ENCODE measurements at regions not wholly inside any gene's neighbourhood (a gene's known extent, or its start where the extent isn't known, plus 50 kb on each side); places are given as distances from the start of the nearest gene placed in this dataset.

- no peak for DNase-seq (ENCODE audit: low spot score)
These were observed 152.4 kb upstream of the KCTD1 start for GRCh38 chr18:26700728-26701127.

- no peak for DNase-seq (ENCODE audit: low spot score)
These were observed 151.8 kb upstream of the KCTD1 start for GRCh38 chr18:26700201-26700600.

- no peak for DNase-seq (ENCODE audit: low spot score)
These were observed 149.0 kb upstream of the KCTD1 start for GRCh38 chr18:26697186-26697884.

GRCh38 chr18:26696786-26697185 is 148.4 kb upstream of the KCTD1 start:
- DNase-seq (ENCODE audit: low spot score), result no peak

- no peak for DNase-seq (ENCODE audit: low spot score)
These were observed 148.0 kb upstream of the KCTD1 start for GRCh38 chr18:26696308-26696707.

GRCh38 chr18:26689226-26689879 is 141.0 kb upstream of the KCTD1 start:
- no peak for DNase-seq (ENCODE audit: low spot score)

- no peak for DNase-seq (ENCODE audit: low spot score)
These were observed 138.2 kb upstream of the KCTD1 start for GRCh38 chr18:26686532-26686931.

- DNase-seq (ENCODE audit: low spot score), result no peak
These were observed 137.2 kb upstream of the KCTD1 start for GRCh38 chr18:26685438-26686157.

- no peak for DNase-seq (ENCODE audit: low spot score)
These were observed 129.6 kb upstream of the KCTD1 start for GRCh38 chr18:26677957-26678356.

GRCh38 chr18:26667046-26667445 is 118.7 kb upstream of the KCTD1 start:
- no peak for DNase-seq (ENCODE audit: low spot score)

- no peak for DNase-seq (ENCODE audit: low spot score)
These were observed 114.6 kb upstream of the KCTD1 start for GRCh38 chr18:26662996-26663395.

- no peak for DNase-seq (ENCODE audit: low spot score)
These were observed 109.6 kb upstream of the KCTD1 start for GRCh38 chr18:26657631-26658581.

GRCh38 chr18:26656944-26657536 is 108.7 kb upstream of the KCTD1 start:
- DNase-seq (ENCODE audit: low spot score), result no peak

- DNase-seq (ENCODE audit: low spot score), result no peak
These were observed 108.1 kb upstream of the KCTD1 start for GRCh38 chr18:26656431-26656943.

- no peak for DNase-seq (ENCODE audit: low spot score)
These were observed 107.4 kb upstream of the KCTD1 start for GRCh38 chr18:26655525-26656430.

GRCh38 chr18:26654616-26655524 is 106.5 kb upstream of the KCTD1 start:
- DNase-seq (ENCODE audit: low spot score), result no peak

- no peak for DNase-seq (ENCODE audit: low spot score)
These were observed 105.7 kb upstream of the KCTD1 start for GRCh38 chr18:26653943-26654615.

- no peak for DNase-seq (ENCODE audit: low spot score)
These were observed 104.1 kb upstream of the KCTD1 start for GRCh38 chr18:26652501-26652900.

Data from activated CD4-positive, alpha-beta T cell treated with anti-CD3 and anti-CD28 coated beads, Interleukin-2, Interleukin-4, amounts not matched to agents 100 ng/mL and 50 ng/mL, durations not matched to agents 16 hours and 8 hours (primary cell).